CD4-positive, alpha-beta memory T cell (primary cell): ENCODE measurements at regions not wholly inside any gene's neighbourhood (a gene's known extent, or its start where the extent isn't known, plus 50 kb on each side); places are given as distances from the start of the nearest gene placed in this dataset.

Experiments used
- CTCF ChIA-PET: fragments of 350-600 bp; sonication (Branson Sonifier 250); formaldehyde crosslinking; loops from one replicate; lab custom pipeline; 2021; ENCODE audit warnings: inconsistent platforms; ENCODE audit not compliant: partially characterized antibody; lab: Charles Lee
- POLR2A ChIA-PET: fragments of 350-600 bp; sonication (Branson Sonifier 250); formaldehyde crosslinking; loops from one replicate; lab custom pipeline; 2021; ENCODE audit not compliant: partially characterized antibody; lab: Charles Lee
- DNase-seq, 5 donors: peaks; one replicate each; pipeline versions ENCODE4 v3.0.0 to v3.0.0-alpha.2; 2020 to 2022; ENCODE audit warnings: mixed read lengths in 1 of 5
- H3K27ac ChIP-seq: one replicate; pipeline ENCODE4 v1.7.0; 2013; ENCODE audit warnings: low read depth, low read length
- H3K27me3 ChIP-seq: 2 replicates; pipeline ENCODE4 v1.7.0; 2013; ENCODE audit warnings: mild to moderate bottlenecking, low read length, moderate library complexity; ENCODE audit not compliant: insufficient read depth
- H3K36me3 ChIP-seq: 2 replicates; pipeline ENCODE4 v1.7.0; 2013; ENCODE audit warnings: mild to moderate bottlenecking, low read length, moderate library complexity; ENCODE audit not compliant: insufficient read depth
- H3K4me1 ChIP-seq: 2 replicates; pipeline ENCODE4 v1.7.0; 2013; ENCODE audit warnings: mild to moderate bottlenecking, low read length, moderate library complexity; ENCODE audit not compliant: insufficient read depth
- H3K4me3 ChIP-seq, 2 donors: one replicate each; pipeline ENCODE4 v1.7.0; 2013; ENCODE audit warnings: low read length in 2 of 2, mild to moderate bottlenecking in 1 of 2
- H3K9me3 ChIP-seq, 2 donors: one replicate each; pipeline ENCODE4 v1.7.0; 2013; ENCODE audit warnings: low read length in 2 of 2, control low read depth in 1 of 2; ENCODE audit not compliant: control insufficient read depth in 1 of 2
- H3K27ac Mint-ChIP-seq, 7 donors: one replicate each; pipeline ENCODE4 v1.8.0; 2020 to 2021; ENCODE audit warnings: mixed read lengths in 7 of 7, mild to moderate bottlenecking in 6 of 7, inconsistent platforms in 3 of 7, moderate library complexity in 3 of 7
- H3K27me3 Mint-ChIP-seq, 2 donors: one replicate each; pipeline ENCODE4 v1.8.0; 2020 to 2021; ENCODE audit warnings: mixed read lengths in 2 of 2
- H3K36me3 Mint-ChIP-seq, 2 donors: one replicate each; pipeline ENCODE4 v1.8.0; 2020 to 2021; ENCODE audit warnings: mixed read lengths in 2 of 2, inconsistent platforms in 1 of 2, mild to moderate bottlenecking in 1 of 2
- H3K4me1 Mint-ChIP-seq, 4 donors: one replicate each; pipeline ENCODE4 v1.8.0; 2020 to 2021; ENCODE audit warnings: mixed read lengths in 4 of 4, mild to moderate bottlenecking in 1 of 4
- H3K4me3 Mint-ChIP-seq, 8 donors: one replicate each; pipeline ENCODE4 v1.8.0; 2020 to 2021; ENCODE audit warnings: mixed read lengths in 8 of 8, mild to moderate bottlenecking in 7 of 8, moderate library complexity in 6 of 8, inconsistent platforms in 3 of 8
- H3K9me3 Mint-ChIP-seq, 8 donors: one replicate each; pipeline ENCODE4 v1.8.0; 2020 to 2021; ENCODE audit warnings: mixed read lengths in 8 of 8, mild to moderate bottlenecking in 5 of 8, inconsistent platforms in 3 of 8, moderate library complexity in 1 of 8
- intact Hi-C: fragments of 100-400 bp; cut with micrococcal nuclease; formaldehyde crosslinking; loops from one replicate; pipeline ENCODE4 v1.15.1; 2023

- intact Hi-C loops = no loop called here
- Histone ChIP-seq H3K36me3 (no peaks in the 10 kb centered on the region), H3K4me3 (no peak overlapping the region), H3K9me3 (no peaks in the 10 kb centered on the region), H3K4me1 (no peaks in the 10 kb centered on the region), H3K27ac (no peak overlapping the region), H3K27me3 (no peaks in the 10 kb centered on the region)
- no peaks in the 10 kb centered on the region for H3K36me3 Mint-ChIP-seq
- peaks cover 0 to 1% (median 0%) of the 10 kb centered on the region in 4 donors for H3K4me1 Mint-ChIP-seq
- DNase-seq = no peak
- no peak overlapping the region for H3K4me3 Mint-ChIP-seq
- ChIA-PET POLR2A (no interaction called here), CTCF (no interaction called here)
- H3K27ac Mint-ChIP-seq = peak overlapping the region in 2 of 7 donors; percentile 6 to 13
- H3K9me3 Mint-ChIP-seq = peaks cover 0 to 4% (median under 1%) of the 10 kb centered on the region in 8 donors
- no peaks in the 10 kb centered on the region for H3K27me3 Mint-ChIP-seq
Observed at GRCh38 chr2:43105586-43106558, 120.5 kb downstream of the ZFP36L2 start.

GRCh38 chr2:43104763-43105162, 121.6 kb downstream of the ZFP36L2 start:
- H3K27me3 Mint-ChIP-seq = no peaks in the 10 kb centered on the region
- peaks cover 0 to 7% (median under 1%) of the 10 kb centered on the region in 8 donors for H3K9me3 Mint-ChIP-seq
- CTCF ChIA-PET = no interaction called here
- H3K4me1 Mint-ChIP-seq = peaks cover 0 to 1% (median 0%) of the 10 kb centered on the region in 4 donors
- POLR2A ChIA-PET = no interaction called here
- no peaks in the 10 kb centered on the region for H3K36me3 ChIP-seq
- no peak overlapping the region for H3K27ac ChIP-seq
- no peaks in the 10 kb centered on the region for H3K4me1 ChIP-seq
- H3K4me3 ChIP-seq = no peak overlapping the region
- no peaks in the 10 kb centered on the region for H3K9me3 ChIP-seq
- no peaks in the 10 kb centered on the region for H3K27me3 ChIP-seq
- no peak for DNase-seq
- H3K36me3 Mint-ChIP-seq = no peaks in the 10 kb centered on the region
- H3K4me3 Mint-ChIP-seq = no peak overlapping the region
- intact Hi-C loops = no loop called here
- H3K27ac Mint-ChIP-seq = no peak overlapping the region

DNA sequence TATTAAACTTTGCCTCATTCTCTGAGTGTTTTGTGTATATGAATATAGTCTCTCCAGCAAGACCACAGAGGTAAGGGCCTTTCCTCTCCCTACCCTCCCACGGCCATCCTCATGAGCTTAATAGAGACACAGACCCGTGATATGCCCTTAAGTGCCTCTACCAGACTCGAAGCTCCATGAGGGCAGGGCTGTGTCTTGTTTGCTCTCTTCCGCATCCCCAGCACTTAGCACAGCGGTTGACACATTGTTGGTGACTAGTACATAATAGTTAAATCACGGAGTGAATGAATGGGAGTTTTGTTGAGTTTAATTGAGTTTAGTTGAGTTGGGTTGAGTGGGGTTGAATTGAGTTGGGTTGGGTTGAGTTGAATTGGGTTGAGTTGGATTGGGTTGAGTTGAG, 122.3 kb downstream of the ZFP36L2 start:
- no peaks in the 10 kb centered on the region for H3K36me3 ChIP-seq
- H3K9me3 ChIP-seq = no peaks in the 10 kb centered on the region
- ChIA-PET POLR2A (no interaction called here), CTCF (no interaction called here)
- Mint-ChIP-seq H3K4me3 (no peak overlapping the region), H3K27ac (no peak overlapping the region), H3K27me3 (no peaks in the 10 kb centered on the region), H3K4me1 (peaks cover 0 to 1% (median 0%) of the 10 kb centered on the region in 4 donors), H3K36me3 (no peaks in the 10 kb centered on the region), H3K9me3 (peaks cover 0 to 7% (median under 1%) of the 10 kb centered on the region in 8 donors)
- H3K27me3 ChIP-seq = no peaks in the 10 kb centered on the region
- H3K4me3 ChIP-seq = no peak overlapping the region
- H3K4me1 ChIP-seq = no peaks in the 10 kb centered on the region
- H3K27ac ChIP-seq = no peak overlapping the region
- intact Hi-C loops = no loop called here
- no peak for DNase-seq

- Mint-ChIP-seq H3K9me3 (peaks cover 0 to 7% (median under 1%) of the 10 kb centered on the region in 8 donors), H3K36me3 (peaks cover 0 to under 1% of the 10 kb centered on the region in 2 donors), H3K4me1 (peaks cover 0 to 1% (median 0%) of the 10 kb centered on the region in 4 donors), H3K27ac (no peak overlapping the region), H3K27me3 (no peaks in the 10 kb centered on the region), H3K4me3 (no peak overlapping the region)
- intact Hi-C loops = no loop called here
- H3K4me1 ChIP-seq = no peaks in the 10 kb centered on the region
- H3K4me3 ChIP-seq = no peak overlapping the region
- CTCF ChIA-PET = no interaction called here
- no peaks in the 10 kb centered on the region for H3K9me3 ChIP-seq
- POLR2A ChIA-PET = no interaction called here
- no peaks in the 10 kb centered on the region for H3K36me3 ChIP-seq
- H3K27ac ChIP-seq = no peak overlapping the region
- no peak for DNase-seq
- no peaks in the 10 kb centered on the region for H3K27me3 ChIP-seq
Observed at GRCh38 chr2:43103093-43103404, 123.4 kb downstream of the ZFP36L2 start.

DNA sequence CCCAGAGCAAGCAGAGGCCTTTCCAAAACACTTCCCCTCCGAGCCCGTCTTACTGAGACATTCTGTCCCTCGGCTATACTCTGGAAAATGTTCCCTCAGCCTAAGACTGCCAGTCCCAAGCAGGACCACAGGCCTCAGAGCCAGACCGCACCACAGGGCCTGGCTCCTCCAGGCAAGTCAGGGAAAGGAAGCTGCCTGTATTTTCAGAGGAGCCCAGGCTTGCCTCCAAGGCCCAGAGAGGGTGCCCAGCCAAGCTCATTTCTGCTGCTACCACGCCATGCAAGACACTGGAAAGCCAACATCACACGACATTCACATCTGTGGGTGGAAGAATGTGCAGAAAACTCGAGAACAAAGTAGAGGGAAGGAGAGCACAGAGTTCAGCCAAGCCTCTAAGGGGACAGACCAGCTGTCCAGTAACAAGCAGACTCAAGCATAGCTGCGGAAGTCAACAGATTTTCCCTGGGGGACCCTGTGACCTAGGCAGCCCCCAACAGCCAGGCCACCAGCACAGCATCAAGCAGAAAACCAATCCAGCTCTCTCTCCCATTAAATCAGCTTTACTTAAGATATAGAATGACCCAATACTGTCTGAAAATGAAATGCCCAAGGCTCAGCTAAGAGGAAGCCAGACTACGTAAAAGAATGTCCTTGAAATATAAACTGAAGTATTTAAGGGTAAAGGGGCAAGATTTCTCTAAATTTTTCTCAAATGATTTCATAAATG, 123.9 kb downstream of the ZFP36L2 start:
- H3K9me3 Mint-ChIP-seq = peaks cover 0 to 7% (median under 1%) of the 10 kb centered on the region in 8 donors
- no peaks in the 10 kb centered on the region for H3K36me3 ChIP-seq
- H3K4me1 Mint-ChIP-seq = peaks cover 0 to 1% (median 0%) of the 10 kb centered on the region in 4 donors
- H3K9me3 ChIP-seq = no peaks in the 10 kb centered on the region
- intact Hi-C loops = no loop called here
- H3K4me1 ChIP-seq = no peaks in the 10 kb centered on the region
- H3K36me3 Mint-ChIP-seq = peaks cover 3 to 6% of the 10 kb centered on the region in 2 donors
- H3K27ac ChIP-seq = no peak overlapping the region
- H3K4me3 ChIP-seq = no peak overlapping the region
- ChIA-PET POLR2A (no interaction called here), CTCF (no interaction called here)
- no peak overlapping the region for H3K27ac Mint-ChIP-seq
- H3K27me3 Mint-ChIP-seq = no peaks in the 10 kb centered on the region
- no peaks in the 10 kb centered on the region for H3K27me3 ChIP-seq
- H3K4me3 Mint-ChIP-seq = no peak overlapping the region
- DNase-seq = no peak

GRCh38 chr2:43101751-43102150, 124.7 kb downstream of the ZFP36L2 start:
- Mint-ChIP-seq H3K9me3 (peaks cover 0 to 12% (median 3%) of the 10 kb centered on the region in 8 donors), H3K27ac (peak overlapping the region in 1 of 7 donors; percentile 61), H3K4me1 (peaks cover 0 to 1% (median 0%) of the 10 kb centered on the region in 4 donors), H3K4me3 (no peak overlapping the region), H3K36me3 (peaks cover 10% of the 10 kb centered on the region in 2 donors), H3K27me3 (no peaks in the 10 kb centered on the region)
- no peak overlapping the region for H3K27ac ChIP-seq
- no peak overlapping the region for H3K4me3 ChIP-seq
- intact Hi-C loops = no loop called here
- H3K9me3 ChIP-seq = no peaks in the 10 kb centered on the region
- DNase-seq = no peak
- H3K4me1 ChIP-seq = no peaks in the 10 kb centered on the region
- H3K27me3 ChIP-seq = no peaks in the 10 kb centered on the region
- ChIA-PET POLR2A (no interaction called here), CTCF (no interaction called here)
- no peaks in the 10 kb centered on the region for H3K36me3 ChIP-seq

- no peaks in the 10 kb centered on the region for H3K36me3 ChIP-seq
- POLR2A ChIA-PET = no interaction called here
- intact Hi-C loops = no loop called here
Observed at GRCh38 chr2:43100883-43101662, 125.3 kb downstream of the ZFP36L2 start.

More at GRCh38 chr2:43100883-43101662, 125.3 kb downstream of the ZFP36L2 start:
- CTCF ChIA-PET = no interaction called here
- Histone ChIP-seq H3K4me1 (no peaks in the 10 kb centered on the region), H3K27ac (no peak overlapping the region), H3K4me3 (no peak overlapping the region), H3K27me3 (no peaks in the 10 kb centered on the region), H3K9me3 (peaks cover 0 to 5% of the 10 kb centered on the region in 2 donors)
- no peak for DNase-seq
- Mint-ChIP-seq H3K27ac (no peak overlapping the region), H3K27me3 (no peaks in the 10 kb centered on the region), H3K36me3 (peaks cover 10% of the 10 kb centered on the region in 2 donors), H3K4me1 (peaks cover 0 to 1% (median 0%) of the 10 kb centered on the region in 4 donors), H3K4me3 (no peak overlapping the region), H3K9me3 (peaks cover 0 to 15% (median 3%) of the 10 kb centered on the region in 8 donors)
